NOMO-1 treated with dmso at 0.1 percent for 144 hours (cell line): ENCODE measurements at regions not wholly inside any gene's neighbourhood (a gene's known extent, or its start where the extent isn't known, plus 50 kb on each side); places are given as distances from the start of the nearest gene placed in this dataset.
"Not testable (repeated sequence)": the region's sequence is repeated elsewhere in the genome, so short reads cannot be mapped to it uniquely, and the experiment has no call there.

ENCODE experiments used
- DNase-seq: peaks from one replicate; lab custom pipeline; 2025; ENCODE audit not compliant: unreplicated experiment; lab: John Stamatoyannopoulos, UW

DNA sequence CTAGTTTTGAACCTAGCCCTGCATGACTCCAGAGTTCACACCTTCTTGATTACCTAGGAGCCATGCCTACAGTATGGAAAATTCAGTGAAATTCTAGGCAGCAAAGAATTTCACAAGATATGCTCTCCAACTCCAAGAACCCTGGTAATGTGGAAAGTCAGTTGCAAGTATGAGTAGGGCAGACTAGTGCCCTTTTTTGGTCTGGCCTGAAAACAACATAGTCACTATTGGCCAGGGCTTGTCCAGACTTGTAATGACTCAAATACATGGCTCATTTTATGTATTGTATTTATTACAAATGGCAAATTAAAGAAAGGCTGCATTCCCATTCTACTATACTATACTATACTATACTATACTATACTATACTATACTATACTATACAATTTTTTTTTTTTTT is 160.4 kb downstream of the ESM1 start:
- DNase-seq = no peak

DNA sequence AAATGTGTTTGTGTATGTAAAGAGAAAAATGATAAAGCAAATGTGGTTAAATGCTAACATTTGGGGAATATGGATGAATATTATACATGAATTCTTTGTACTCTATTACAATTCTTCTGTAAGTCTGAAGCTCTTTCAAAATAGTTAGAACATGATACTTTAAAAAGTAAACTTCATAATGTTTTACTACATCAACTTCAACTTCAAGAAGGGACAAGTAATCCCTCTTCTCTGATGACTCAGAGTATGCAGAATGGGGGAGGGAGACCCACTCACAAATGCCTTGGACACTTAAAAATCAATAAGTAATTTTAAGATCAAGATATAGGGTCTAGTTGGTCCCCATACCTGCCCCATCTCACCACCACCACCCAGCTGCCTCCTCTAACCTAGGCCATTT is 162.4 kb downstream of the ESM1 start:
- DNase-seq = no peak

DNA sequence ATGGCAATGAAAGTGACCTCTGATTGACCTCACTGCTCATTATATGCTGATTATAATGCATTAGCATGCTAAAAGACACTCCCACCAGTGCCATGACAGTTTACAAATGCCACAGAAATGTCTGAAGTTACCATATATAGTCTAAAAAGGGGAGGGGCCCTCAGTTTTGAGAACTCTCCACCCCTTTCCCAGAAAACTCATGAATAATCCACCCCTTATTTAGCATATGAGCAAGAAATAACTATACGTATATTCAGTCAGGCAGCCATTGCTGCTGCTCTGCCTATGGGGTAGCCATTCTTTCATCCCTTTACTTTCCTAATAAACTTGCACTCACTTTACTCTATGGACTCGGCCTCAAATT is 163.1 kb downstream of the ESM1 start:
- DNase-seq = no peak

DNA sequence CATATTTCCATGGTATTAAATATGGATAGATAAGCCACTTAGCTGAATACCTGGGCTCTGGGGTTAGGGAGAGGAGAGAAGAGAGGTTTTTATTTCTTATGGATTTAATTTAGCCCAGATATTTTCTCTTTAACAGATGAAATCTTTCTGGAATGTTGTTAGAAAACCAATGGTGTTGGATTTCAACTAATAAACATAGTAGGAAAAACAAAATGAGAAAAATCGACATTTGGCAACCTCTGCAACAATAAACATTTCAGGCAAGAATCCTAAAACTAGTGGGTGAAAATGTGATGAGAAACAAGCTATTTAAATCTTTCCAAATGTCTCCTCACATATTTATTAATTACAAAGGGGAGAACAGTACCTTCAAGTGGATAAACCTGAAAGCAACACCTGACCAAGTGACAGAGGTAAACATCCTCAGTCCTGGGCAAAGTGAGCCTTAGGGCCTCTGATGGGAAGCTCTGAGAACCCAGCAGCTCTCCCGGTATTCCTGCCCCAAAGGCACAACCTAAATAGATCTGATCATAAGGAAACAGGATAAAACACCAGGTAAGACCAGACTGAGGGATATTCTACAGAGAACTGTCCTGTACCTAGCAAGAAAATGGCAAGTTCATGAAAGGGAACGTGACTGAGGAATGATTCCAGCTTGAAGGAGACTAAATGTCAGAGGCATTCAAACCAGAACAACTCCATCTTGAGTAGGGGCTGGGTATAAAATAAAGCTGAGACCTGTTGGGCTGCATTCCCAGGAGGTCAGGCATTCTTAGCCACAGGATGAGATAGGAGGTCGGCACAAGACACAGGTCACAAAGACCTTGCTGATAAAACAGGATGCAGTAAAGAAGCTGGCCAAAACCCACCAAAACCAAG is 163.7 kb downstream of the ESM1 start:
- no peak for DNase-seq

DNA sequence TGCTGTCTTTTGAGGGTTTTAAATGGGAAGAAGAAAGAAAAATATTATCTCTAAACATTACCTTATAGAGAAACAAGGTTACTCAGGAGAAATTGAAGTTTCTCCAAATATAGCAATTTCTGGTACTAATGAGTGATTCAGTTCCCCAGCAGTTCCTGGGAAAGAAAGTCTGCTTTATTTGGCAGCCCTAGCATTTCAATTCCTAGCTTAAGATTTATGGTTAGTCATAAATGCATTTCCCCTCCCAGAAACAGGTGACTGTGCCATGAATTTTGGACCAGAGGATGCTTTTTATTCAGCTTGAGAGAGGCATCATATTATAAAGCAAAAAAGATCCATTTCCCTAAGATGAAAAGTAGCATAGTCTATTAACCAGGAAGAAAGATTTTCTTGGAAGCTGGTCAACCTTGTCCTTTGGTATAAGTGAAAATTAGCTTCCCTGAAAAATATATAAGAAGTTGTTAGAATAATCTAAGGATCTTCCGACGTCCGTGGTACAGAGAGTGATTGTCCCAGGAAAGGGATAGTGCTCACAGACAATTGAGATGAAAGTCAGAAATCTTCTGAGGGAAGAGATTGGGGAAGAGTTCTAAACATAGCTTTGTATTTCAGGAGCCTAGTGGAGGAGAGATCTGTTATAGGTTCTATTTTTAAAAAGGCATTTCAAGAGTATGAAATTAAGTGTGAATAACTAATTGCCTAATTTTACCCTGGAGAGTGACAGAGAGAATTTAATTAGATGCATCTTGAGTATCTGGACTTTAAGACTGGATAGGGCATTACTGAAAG is 164.9 kb downstream of the ESM1 start:
- no peak for DNase-seq

DNA sequence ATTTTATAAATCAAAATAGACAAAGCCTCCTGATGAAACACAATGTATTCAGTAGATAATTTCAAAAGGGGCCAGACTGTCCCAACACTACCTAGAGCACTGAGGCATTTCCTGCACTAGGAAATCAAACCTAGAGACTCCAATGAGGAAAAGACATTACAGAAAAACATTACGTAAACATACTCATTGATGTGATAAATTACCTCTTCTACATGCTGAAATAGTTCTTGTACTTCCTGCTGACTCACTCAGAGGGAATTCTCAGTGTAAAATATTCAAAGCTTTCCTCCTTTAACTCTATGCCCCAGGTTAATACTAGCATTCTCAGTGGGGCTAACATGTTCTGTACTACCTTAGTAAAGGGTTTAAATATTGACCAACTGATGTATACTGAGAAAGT is 178.0 kb downstream of the ESM1 start:
- no peak for DNase-seq

DNA sequence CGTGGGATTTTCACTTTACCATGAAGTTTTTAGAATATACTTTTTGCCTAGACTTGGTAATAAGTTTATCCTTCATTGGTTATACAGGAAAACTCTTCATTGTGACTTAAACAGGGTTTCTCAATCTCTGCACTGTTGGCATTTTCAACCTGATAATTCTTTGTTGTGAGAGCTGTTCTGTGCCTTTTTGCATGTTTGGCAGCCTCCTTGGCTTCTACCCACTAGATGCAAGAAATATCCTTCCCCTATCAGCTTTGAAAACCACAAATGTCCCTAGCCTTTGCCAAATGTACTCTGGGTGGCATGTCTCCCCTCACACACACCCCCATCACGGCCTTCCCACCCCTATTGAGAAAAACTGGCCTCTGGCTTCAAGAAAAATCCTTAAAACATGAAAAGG is 180.9 kb downstream of the ESM1 start:
- DNase-seq = no peak

DNA sequence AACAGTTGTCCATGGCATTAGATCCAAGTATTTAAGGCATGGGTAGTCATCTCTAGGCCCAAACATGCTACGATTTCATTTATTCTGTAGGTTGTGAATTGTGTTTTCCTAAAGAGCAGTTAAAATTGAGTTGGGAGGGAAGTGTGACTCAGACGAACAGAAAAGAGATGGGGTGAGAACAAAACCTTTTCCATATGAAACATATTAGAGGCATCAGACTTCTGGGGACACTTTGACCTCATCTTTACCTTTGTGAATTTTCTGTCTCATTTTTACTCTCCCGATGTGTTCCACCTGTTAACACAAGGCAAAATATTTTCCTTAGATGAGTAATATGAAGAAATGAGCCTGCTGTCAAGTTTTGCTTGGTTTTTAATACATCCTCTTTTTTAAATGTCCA is 181.3 kb downstream of the ESM1 start:
- DNase-seq = no peak

DNA sequence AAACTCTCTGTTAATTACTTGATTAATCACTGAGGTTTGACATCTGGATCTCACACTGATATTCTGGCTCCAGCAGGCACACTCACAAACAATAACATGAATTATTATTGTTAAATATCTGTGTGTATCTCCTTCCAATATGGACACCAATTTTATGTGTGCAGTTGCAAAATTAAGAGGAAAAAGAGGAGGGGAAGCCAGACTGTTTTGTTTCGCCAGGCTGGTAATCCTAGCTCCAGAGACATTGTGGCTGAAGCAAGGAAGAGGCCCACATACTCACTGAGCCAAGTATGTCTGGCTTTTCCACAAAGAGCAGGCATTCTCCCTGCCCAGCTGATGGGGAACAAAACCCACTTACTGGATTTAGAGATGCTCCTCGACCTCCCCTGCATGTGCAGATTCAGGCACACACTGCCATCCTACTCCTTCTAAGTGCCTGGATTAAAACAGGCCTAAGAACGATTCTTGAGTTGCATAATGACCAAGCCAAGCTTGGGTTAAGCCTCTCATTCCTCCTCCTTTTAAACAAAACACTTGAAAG is 181.9 kb downstream of the ESM1 start:
- no peak for DNase-seq

DNA sequence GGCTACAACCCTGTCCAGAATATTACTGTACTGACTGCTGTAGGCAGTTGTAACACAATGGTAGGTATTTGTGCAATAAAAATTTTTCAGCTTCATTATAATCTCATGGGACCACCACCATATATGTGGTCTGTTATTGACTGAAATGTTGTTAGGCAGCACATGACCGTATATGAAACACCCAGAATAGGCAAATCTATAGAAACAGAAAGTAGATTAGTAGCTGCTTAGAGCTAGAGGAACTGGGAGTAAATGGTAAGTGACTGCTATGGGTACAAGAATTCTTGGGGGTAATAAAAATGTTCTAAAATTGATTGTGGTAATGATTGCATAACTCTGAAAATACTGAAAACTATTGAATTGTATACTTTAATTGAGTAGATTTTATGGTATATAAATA is 185.7 kb downstream of the ESM1 start:
- DNase-seq = peak; percentile 14

DNA sequence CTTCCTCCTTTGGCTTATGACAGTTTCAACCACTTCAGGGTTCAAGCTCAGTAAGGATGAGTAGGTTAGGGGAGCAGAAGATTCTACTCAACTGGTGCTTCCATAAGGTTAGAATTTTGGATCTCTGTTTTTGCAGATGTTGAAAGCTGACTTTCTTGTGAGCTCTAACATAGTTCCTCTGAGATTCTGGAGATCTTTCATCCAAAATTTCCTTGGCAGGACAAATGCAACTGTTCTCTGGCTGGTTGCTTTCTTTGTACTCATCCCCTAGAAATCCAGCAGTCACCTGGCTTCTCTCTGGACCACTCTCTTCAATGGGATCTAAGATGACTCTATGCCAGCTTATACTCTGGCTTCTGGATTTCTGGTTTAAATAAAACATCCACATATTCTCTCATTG is 189.6 kb downstream of the ESM1 start:
- DNase-seq = no peak

DNA sequence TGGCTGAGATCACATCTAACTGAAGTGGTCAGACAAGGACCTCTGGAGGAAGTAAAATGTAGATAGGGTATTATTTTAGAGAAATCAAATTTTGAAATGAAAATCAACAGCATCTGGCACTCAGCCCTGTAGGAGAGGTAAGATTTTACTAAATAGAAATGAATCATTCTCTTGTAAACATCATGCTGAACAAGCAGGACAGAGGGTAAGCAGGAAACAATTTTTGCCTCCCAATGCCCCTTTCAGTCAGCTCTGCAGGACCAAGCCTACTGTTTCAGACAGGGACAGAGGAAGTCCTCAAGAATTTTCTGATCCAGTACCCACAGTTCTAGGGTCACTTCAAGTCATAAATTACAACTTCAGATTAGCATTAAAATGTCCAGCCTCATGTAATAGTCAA is 190.1 kb downstream of the ESM1 start:
- DNase-seq = no peak

DNA sequence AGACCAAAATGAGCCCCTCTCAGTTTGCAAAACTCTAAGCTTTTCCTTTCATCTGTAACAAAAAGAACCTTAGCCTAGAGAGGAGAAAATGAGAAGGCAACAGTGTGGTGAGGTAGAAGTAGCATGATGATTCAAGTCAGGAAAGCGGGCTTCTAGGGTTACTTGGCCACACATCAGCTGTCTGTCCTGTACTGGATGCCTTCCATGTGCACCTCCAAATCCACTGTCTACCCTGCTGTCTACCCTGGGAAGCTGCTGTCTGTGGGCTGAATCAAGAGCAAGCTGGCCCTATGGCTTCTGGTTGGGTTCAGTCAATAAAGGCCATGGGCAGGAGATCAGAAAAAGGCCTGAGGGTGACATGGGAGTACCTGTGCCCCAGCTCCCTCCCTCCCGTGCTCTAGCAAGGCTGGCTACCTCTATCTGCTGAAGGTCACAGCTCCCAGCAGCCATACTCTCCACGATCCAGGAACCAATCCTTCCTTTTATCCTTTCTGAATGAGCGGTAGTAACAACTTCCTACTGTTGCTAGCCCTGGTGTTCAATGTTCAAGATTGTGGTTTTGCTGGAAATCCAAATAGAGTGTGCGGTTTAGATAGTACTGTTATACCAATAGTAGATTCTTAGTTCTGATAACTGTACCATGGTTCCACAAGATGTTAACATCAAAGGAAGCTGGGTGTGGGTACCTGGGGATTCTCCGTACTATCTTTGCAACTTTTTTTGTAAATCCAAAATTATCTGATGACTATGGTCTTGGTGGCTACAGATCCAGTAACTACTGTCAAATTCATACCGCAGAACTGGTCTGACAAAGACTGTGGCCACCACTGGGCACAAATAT is 191.0 kb downstream of the ESM1 start:
- no peak for DNase-seq

DNA sequence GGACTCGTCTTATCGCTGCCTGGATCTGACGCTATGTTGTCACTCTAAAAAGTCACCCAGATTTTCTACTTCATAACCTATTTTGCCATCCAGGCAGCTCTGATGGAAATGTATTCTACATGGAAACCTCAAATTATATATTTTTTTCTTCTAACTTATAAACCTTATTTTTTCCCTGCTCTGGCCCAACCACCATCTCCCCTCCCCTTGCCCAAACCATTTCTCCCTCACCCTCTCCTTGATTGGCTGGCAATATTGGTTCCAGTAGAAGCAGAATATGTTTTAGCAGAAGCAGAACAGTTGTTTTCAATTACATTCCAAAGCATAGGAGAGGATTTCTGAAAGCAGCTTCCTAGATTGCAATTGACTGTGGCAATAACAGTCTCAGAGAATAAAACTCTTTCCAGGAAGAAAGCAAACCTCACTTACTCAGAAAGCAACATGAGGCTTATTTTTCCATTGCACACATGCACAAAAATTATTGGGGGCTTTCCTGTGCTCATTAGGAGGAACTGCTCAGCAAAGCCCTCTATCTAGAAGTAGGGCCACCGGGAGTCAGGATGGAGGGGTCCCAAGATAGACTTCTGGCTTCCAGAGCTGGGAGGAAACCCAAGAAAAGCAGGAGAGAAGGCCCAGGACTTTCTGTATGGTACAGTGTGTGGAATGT is 191.8 kb downstream of the ESM1 start:
- no peak for DNase-seq

DNA sequence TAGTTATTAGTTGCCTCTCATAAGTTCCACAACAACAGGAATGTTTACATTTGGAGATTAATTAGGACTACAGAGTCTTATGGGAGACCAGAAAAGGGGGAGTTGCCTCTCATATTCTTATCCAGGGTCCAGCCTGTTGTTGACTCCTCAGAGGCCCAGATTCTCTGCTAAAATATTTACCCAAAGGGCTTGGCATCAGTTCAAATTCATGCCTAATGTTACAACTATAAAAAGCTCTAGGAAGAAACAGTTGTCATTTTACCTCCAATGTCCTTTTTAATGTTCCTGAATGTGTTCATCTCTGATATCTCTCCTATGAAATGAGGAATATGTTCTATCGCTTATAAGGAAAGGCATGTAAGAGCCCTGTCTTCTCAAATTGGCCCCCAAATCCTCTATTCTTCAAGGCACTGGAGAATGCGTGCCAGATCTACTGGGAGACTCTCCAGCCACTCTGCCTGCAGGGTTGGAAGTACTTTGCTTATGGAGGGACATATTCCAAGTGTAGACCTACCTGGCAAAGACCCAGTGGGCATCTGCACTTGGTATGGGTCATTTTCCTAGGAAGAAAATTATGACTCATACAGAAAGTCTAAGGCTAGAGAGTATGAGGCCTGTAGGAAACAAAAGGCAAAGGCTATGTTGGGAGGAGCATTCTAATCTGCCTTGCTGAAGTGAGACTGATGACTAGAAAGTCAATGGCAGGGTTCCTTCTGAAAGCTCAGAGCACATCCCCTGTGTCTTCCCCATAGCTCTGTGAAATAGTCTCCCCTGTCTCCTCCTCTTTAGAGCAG is 192.6 kb downstream of the ESM1 start:
- no peak for DNase-seq

DNA sequence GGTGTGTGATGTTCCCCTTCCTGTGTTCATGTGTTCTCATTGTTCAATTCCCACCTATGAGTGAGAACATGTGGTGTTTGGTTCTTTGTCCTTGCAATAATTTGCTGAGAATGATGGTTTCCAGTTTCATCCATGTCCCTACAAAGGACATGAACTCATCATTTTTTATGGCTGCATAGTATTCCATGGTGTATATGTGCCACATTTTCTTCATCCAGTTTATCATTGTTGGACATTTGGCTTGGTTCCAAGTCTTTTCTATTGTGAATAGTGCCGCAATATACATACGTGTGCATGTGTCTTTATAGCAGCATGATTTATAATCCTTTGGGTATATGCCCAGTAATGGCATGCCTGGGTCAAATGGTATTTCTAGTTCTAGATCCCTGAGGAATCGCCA is 197.5 kb downstream of the ESM1 start:
- DNase-seq = not testable (repeated sequence)

DNA sequence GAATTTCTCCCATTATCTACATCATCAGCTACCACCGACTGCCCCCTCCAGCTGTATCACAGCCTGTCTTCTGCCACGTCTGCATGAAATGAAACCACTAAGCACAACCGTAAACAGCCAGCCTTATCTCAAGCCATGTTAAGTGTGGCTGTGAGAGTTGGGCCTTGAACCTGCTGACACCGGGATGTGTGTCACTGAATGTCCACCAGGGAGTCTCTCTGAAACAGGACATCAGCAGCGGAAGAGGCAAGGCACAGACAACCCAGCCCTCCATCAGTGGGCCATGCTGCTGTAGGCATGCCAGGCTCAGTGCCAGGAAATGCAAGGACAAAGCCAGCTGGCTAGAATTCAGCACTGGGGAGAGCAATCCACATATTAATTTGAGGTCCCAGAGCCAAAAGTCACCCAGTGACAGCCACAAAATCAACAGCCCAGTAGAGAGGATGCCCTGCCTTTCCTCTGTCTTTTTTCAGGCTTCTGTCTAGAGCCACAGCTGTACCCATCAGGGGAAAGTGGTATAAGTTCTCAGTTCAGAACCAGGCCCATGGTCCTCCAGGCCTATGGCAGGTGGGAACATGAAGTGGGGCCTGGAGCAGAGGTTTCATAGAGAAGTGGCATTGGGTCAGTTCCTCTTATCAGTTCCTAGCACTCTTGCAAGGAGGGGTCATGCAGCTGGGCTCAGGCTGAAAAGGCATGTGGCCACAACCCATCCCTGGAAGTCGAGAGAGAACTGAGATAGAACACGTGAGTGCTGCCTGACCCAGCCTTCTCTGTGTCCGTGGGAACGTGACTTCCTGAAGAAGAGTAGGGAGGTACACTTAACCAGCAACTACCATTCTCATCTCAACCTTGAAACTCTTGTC is 199.4 kb downstream of the ESM1 start:
- DNase-seq = peak; percentile 73

DNA sequence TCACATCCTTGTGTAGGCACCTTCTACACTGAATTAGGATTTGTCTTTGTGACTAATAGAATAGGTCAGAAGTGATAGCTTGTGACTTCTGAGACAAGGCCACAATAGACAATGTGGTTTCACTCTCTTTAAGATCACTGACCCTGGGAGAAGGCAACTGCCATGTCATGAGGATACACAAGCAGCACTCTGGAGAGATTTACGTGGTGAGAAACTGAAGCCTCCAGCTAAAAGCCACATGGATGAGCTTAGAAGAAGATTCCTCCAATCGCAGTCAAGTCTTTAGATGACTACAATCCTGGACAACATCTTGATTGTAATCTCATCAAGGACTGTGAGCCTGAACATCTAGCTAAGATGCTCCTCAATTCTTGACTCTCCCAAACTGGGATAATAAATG is 206.6 kb downstream of the ESM1 start:
- no peak for DNase-seq

DNA sequence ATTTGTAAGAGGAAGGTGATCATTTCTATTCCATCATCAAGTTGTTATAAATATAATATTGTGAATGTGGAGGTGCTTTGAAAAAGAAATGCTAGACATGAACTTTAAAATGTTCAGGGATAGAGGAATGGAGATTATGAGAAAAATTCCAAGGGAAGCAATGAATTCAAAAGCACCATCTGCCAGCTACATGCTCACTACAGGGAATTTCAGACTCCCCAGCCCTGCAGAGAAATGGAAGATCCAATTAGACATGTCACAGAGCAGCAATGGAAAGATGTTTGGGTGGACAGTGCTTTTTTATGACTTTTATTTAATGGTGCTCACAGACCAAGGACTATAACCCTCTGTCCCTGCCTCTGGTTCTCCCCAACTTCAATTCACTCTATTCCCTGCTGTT is 209.7 kb downstream of the ESM1 start:
- DNase-seq = no peak
